Superior temporal gyrus (tissue), 1 donor: ENCODE measurements at regions not wholly inside any gene's neighbourhood (a gene's known extent, or its start where the extent isn't known, plus 50 kb on each side); places are given as distances from the start of the nearest gene placed in this dataset.
"Not testable (repeated sequence)": the region's sequence is repeated elsewhere in the genome, so short reads cannot be mapped to it uniquely, and the experiment has no call there.

Experiments used
- DNase-seq: peaks from one replicate; pipeline ENCODE4 v3.0.0-alpha.2; 2016; ENCODE audit errors: extremely low spot score

- not testable (repeated sequence) for DNase-seq
These were observed 264.5 kb downstream of the MATN1 start for GRCh38 chr1:30458730-30459485.

GRCh38 chr1:30452925-30453324 is 270.5 kb downstream of the MATN1 start:
- DNase-seq = no peak

DNA sequence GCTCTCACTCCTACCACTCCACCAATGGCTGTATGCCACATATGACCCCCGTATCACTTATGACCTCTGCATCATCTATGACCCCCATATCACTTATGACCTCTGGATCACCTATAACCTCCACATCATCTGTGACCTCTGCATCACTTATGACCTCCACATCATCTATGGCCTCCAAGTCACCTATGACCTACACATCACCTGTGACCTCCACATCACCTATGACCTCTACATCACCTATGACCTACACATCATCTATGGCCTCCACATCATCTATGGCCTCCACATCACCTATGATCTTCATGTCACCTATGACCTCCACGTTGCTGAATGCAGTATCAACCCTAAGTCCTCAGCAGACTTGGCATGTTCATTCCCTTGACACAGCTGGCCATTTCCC is 271.2 kb downstream of the MATN1 start:
- DNase-seq = no peak

- DNase-seq = no peak
These were observed 271.8 kb downstream of the MATN1 start for GRCh38 chr1:30451532-30452125.

DNA sequence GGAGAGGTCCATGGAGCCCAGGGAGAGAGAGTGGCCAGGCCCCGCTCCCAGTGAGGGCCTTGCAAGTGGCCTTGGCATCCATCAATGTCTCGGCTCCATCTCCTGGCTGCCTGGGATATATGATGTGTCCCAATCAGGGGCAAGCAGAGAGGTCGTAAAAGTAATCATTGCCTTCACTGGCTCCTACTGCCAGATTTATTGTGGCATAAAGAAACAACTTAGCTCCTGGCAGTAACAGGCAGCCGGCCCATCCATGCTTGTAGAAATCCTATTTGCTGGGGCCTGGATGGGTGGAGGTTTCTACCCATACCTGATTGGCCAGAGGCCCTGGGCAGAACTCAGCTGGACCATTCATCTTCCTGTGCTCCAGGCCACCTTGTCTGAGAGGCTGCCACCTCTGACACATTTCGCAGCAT is 272.6 kb downstream of the MATN1 start:
- no peak for DNase-seq

GRCh38 chr1:30450148-30450817 is 273.1 kb downstream of the MATN1 start:
- no peak for DNase-seq

DNA sequence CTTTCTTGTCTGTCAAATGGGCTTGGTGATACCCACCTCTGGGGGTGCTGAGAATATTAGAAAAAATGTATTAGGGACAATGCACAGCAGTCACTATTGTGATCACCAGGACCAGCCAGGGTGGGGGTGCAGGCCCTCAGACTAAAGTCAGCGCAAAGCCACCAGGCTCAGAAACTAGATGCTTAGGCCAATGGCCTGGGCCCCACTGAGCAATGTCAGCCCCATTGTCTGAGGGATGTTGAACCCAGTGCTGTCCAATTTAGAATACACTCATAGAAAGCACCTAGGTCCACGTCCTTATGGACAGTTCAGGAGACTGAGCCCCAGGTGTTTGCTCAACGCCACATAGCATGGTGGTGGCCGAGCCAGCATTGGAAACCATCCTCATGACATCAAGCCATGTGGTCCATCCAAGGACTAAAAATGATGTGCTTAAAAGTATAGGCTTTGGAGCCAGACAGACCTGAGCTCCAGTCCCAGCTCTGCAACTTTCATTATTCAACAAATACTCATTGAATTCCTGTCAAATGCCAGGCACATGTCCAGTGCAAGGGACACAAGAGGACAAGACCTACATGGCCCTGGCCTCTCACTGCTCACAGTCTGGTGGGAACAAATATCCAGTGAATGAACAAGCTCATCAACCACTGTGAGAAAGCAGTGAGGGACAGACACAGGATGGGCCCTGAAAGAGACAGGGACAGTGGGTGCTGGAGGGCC is 273.8 kb downstream of the MATN1 start:
- DNase-seq = no peak

- no peak for DNase-seq
These were observed 274.4 kb downstream of the MATN1 start for GRCh38 chr1:30449003-30449402.

- no peak for DNase-seq
These were observed 275.7 kb downstream of the MATN1 start for GRCh38 chr1:30447701-30448100.

DNA sequence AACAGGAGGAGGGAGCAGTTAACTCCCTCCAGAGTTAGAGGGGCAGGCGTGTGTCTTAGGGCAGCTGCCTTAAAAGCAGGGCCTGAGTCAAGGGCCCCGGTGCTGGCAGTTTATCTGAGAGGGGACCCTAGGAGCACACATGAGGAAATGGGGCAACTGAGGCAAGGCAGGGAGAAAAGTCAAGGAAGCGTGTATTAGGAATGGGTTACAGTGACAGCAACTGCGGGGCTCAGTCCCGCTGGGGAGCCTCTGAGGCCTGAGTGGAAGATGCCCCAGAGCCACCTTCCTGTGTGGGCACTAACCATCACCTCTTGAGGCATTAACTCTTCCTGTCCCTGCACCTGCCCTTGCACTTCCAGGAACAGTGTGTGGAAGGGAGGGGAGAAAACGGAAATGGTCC is 276.3 kb downstream of the MATN1 start:
- no peak for DNase-seq

DNA sequence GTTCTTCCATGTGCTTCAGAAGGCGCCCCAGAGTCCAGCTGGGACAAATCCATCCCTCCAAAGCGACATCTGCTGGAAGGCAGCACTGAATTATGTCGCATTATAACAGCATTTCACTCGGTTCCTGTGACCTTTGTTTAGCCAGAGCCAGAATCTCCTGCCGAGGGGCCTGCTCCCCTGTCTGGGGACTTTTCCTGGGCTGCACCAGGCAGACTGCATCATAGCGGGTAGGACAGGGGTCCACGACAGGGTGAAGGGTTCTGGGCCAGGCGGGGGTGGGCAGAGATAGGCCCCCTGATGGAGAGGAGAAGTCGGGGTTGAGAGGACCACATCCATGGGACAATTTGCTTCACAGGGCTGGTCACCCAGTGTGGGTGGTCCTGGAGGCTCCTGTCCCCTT is 276.9 kb downstream of the MATN1 start:
- DNase-seq = no peak

DNA sequence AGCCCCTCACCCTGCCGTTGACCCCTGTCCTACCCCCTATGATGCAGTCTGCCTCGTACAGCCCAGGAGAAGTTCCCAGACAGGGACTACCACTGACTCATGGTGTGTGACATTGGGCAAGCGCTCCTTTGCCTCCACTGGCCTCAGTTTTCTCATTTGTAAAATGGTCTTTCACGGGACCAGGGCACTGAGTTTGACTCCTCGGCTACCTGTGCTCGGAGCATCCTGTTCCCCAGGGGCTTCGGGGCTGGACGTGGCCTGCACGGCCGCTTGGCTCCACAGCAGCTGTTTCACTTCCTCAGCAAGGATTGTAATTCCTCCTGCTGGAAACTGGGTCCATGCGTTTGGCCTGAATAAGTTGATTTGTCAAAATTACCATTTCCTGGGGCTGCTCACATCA is 277.3 kb downstream of the MATN1 start:
- DNase-seq = no peak

- no peak for DNase-seq
These were observed 277.9 kb downstream of the MATN1 start for GRCh38 chr1:30445449-30445848.

- no peak for DNase-seq
These were observed 278.5 kb downstream of the MATN1 start for GRCh38 chr1:30444850-30445249.

DNA sequence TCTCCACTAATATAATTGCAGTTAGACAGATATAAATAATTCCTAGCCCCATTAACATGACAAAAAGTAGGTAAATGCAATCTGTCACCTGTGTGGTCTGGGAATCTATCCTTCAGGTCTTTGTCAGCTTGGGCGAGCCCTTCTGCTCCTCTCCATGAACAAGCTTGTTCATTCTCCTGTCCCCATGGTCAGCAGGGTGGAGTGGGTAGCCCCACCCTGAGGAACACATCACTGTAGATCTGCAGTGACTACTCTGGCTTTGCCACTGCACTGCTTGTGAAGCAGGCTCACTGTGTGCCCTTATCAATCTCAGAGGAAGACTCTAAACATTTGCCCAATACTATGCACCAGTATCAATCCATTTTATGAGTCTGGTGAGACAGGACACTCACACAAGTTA is 279.0 kb downstream of the MATN1 start:
- no peak for DNase-seq

DNA sequence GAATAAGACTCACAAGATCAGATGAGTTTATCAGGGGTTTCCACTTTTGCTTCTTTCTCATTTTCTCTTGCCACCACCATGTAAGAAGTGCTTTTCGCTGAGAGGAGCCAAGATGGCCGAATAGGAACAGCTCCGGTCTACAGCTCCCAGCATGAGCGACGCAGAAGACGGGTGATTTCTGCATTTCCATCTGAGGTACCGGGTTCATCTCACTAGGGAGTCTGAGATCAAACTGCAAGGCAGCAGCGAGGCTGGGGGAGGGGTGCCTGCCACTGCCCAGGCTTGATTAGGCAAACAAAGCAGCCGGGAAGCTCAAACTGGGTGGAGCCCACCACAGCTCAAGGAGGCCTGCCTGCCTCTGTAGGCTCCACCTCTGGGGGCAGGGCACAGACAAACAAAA is 285.1 kb downstream of the MATN1 start:
- not testable (repeated sequence) for DNase-seq

GRCh38 chr1:30437059-30437576 is 286.3 kb downstream of the MATN1 start:
- DNase-seq = no peak

DNA sequence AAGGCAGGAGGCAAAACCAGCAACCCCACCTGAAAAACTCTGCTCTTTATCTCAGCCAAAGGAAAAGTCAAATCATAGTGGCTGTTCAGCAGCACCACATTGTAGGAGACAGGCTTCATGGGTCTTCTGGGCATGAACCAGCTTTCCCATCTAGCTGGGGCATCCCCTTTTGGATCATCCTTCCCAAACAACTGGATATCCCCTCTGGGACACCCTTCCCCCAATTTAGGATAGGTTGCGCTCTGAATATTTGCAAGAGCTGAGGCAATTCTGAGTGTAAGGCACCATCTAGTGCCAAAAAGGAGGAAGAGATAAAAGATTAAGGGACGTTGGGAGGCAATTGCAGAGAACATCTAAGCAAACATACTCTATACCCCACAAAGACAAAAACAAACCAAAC is 295.8 kb downstream of the MATN1 start:
- DNase-seq = no peak

- DNase-seq = no peak
These were observed 298.3 kb downstream of the MATN1 start for GRCh38 chr1:30425046-30425445.

GRCh38 chr1:30423570-30423969 is 299.8 kb downstream of the MATN1 start:
- DNase-seq = no peak

- no peak for DNase-seq
These were observed 301.1 kb downstream of the MATN1 start for GRCh38 chr1:30422251-30422650.

- DNase-seq = no peak
These were observed 302.8 kb downstream of the MATN1 start for GRCh38 chr1:30420519-30421050.
